ENCODE measurements at regions not wholly inside any gene's neighbourhood (a gene's known extent, or its start where the extent isn't known, plus 50 kb on each side); places are given as distances from the start of the nearest gene placed in this dataset.

GRCh38 chr9:17013010-17013409 lies 121.8 kb upstream of the CNTLN start:
- TF ChIP-seq CTCF (conservative IDR thresholded peaks at IDR 0.05; ENCODE audit: low read depth, low read length) (no peak), EZH2 (IDR thresholded peaks at IDR 0.05; ENCODE audit: borderline replicate concordance, low read depth, low read length, poor library complexity, severe bottlenecking) (no peak)
